ENCODE measurements at regions not wholly inside any gene's neighbourhood (a gene's known extent, or its start where the extent isn't known, plus 50 kb on each side); places are given as distances from the start of the nearest gene placed in this dataset.
A peak's percentile ranks its signal among the peaks of the same experiment; 100 is the strongest.

DNA sequence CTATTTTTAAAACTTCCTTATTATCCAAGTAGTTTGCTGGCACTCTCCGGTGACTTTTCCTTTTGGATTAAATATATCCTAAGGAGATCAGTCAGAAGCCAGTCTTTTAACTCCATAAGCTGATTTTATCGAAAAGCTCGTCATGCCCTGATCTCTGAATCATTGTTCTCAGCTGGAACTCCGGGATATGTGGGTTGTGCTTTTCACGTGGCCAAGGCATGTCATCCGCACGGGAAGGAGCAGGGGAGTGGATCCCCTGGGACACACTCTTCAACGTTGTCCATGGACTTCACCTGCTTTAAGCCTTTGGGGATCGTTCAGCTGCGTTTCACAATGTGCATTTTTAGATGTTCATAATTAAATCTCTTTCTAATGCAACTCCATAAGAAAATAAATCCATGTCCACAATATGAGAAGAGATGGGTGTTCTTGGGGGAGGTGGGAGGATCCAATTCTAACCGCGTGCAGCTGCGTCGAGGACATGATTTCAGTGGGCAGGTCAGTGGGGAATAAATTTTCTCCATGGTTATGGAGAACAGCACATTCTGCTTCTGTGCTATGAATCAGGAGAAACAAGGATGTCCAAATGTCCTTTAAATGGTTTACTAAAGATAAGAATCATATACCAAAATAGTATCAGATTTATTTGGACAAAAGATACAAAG, 229.5 kb upstream of the ADARB2 start:
- Mint-ChIP-seq H3K9me3 (ENCODE audit: low read depth) (no peaks in the 10 kb centered on the region), H3K27me3 (peaks cover 3% of the 10 kb centered on the region), H3K4me3 (ENCODE audit: low read depth) (no peak overlapping the region), H3K36me3 (ENCODE audit: insufficient read depth) (no peaks in the 10 kb centered on the region), H3K27ac (no peak overlapping the region), H3K4me1 (ENCODE audit: low read depth) (no peaks in the 10 kb centered on the region)
- no peak for DNase-seq (ENCODE audit: low spot score, unreplicated experiment)
- TF ChIP-seq, protein P1, sequence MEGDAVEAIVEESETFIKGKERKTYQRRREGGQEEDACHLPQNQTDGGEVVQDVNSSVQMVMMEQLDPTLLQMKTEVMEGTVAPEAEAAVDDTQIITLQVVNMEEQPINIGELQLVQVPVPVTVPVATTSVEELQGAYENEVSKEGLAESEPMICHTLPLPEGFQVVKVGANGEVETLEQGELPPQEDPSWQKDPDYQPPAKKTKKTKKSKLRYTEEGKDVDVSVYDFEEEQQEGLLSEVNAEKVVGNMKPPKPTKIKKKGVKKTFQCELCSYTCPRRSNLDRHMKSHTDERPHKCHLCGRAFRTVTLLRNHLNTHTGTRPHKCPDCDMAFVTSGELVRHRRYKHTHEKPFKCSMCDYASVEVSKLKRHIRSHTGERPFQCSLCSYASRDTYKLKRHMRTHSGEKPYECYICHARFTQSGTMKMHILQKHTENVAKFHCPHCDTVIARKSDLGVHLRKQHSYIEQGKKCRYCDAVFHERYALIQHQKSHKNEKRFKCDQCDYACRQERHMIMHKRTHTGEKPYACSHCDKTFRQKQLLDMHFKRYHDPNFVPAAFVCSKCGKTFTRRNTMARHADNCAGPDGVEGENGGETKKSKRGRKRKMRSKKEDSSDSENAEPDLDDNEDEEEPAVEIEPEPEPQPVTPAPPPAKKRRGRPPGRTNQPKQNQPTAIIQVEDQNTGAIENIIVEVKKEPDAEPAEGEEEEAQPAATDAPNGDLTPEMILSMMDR (IDR thresholded peaks at IDR 0.05; ENCODE audit: unreplicated experiment): no peak

DNA sequence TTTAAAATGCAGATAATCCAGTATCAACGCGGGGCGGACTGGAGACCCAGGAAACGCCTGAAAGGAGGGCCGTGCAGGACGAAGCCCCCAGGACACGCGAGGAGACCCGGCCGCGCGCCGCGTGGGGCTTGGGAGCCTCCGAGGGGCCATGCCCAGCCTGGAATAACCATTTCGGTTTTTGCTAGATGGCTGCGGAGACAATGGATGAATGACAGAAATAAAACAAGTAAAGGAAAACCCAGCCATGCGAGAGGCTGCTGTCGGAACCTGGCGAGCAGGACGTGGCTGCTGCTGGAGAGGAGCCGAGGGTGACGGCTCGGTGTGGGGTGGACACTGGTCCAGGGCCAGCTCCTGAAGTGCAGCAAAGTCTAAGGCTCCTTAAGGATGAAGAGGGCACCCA, 227.2 kb upstream of the ADARB2 start:
- DNase-seq (ENCODE audit: low spot score, unreplicated experiment): no peak
- H3K27me3 Mint-ChIP-seq: no peaks in the 10 kb centered on the region
- no peaks in the 10 kb centered on the region for H3K9me3 Mint-ChIP-seq (ENCODE audit: low read depth)
- no peaks in the 10 kb centered on the region for H3K4me1 Mint-ChIP-seq (ENCODE audit: low read depth)
- H3K27ac Mint-ChIP-seq: no peak overlapping the region
- no peaks in the 10 kb centered on the region for H3K36me3 Mint-ChIP-seq (ENCODE audit: insufficient read depth)
- TF ChIP-seq, protein P1 (IDR thresholded peaks at IDR 0.05; ENCODE audit: unreplicated experiment): no peak
- H3K4me3 Mint-ChIP-seq (ENCODE audit: low read depth): no peak overlapping the region

DNA sequence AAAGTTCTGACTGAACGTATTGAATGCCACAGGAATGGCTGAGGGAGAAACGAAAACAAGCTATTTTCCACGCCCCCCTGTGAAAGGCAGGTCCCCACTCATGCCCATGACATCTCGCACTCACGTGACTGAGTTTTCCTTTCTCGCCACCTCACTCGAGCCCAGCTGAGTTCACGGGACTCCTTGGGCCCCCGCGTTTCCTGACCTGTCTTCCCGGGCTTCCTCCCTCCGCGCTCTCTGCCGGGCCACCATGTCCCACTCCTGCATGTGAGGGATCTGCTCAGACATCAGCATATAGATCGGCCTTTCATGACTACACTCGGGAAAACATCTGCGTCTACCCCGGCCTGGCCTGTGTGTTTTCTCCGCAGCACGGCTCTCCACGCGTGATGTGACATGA, 226.0 kb upstream of the ADARB2 start:
- Mint-ChIP-seq H3K27me3 (no peaks in the 10 kb centered on the region), H3K9me3 (ENCODE audit: low read depth) (no peaks in the 10 kb centered on the region), H3K27ac (no peak overlapping the region), H3K4me1 (ENCODE audit: low read depth) (no peaks in the 10 kb centered on the region), H3K36me3 (ENCODE audit: insufficient read depth) (no peaks in the 10 kb centered on the region), H3K4me3 (ENCODE audit: low read depth) (no peak overlapping the region)
- TF ChIP-seq, protein P1 (IDR thresholded peaks at IDR 0.05; ENCODE audit: unreplicated experiment): no peak
- DNase-seq (ENCODE audit: low spot score, unreplicated experiment): no peak

DNA sequence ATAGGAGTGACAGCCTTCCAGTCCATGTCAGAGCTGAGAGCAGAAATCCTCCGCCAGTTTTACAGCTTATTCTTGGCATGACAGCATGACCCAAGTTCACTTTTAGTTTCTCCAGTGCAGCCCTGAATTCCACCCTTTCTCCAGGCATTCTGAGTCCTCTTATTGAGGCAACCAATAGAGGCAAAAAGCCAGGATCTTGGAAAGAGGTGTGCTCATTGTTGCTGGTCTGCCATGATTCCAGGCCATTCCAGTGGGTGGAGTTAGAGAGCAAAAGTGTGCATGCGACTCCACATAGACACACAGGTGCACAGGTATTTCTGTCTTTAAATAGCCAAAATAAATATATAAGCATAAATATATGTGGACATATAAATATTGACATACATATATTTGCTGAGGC, 224.7 kb upstream of the ADARB2 start:
- no peaks in the 10 kb centered on the region for H3K9me3 Mint-ChIP-seq (ENCODE audit: low read depth)
- H3K27me3 Mint-ChIP-seq: no peaks in the 10 kb centered on the region
- no peak overlapping the region for H3K27ac Mint-ChIP-seq
- DNase-seq (ENCODE audit: low spot score, unreplicated experiment): no peak
- H3K4me1 Mint-ChIP-seq (ENCODE audit: low read depth): no peaks in the 10 kb centered on the region
- H3K36me3 Mint-ChIP-seq (ENCODE audit: insufficient read depth): no peaks in the 10 kb centered on the region
- TF ChIP-seq, protein P1 (IDR thresholded peaks at IDR 0.05; ENCODE audit: unreplicated experiment): peak; percentile 32
- no peak overlapping the region for H3K4me3 Mint-ChIP-seq (ENCODE audit: low read depth)

DNA sequence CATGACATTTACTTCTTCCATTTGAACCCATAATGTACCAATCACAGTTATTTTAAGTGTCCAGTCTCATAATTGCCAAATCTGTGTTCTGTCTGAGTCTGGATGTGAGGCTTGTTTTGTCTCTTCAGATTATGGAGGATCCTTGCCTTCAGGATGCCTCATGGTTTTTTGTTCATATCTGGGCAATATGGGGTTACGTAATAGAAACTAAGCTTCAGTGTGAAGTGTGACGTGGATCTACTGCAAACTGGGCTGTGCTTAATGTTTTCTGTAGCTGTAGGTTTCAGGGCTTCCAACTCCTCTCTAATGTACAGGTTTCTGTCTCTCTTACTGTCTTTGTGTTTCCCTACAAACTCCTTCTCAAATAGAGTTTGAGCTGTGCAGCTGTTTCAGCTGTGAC, 223.7 kb upstream of the ADARB2 start:
- Mint-ChIP-seq H3K27ac (no peak overlapping the region), H3K4me3 (ENCODE audit: low read depth) (no peak overlapping the region), H3K36me3 (ENCODE audit: insufficient read depth) (no peaks in the 10 kb centered on the region), H3K4me1 (ENCODE audit: low read depth) (no peaks in the 10 kb centered on the region), H3K27me3 (no peaks in the 10 kb centered on the region), H3K9me3 (ENCODE audit: low read depth) (no peaks in the 10 kb centered on the region)
- TF ChIP-seq, protein P1 (IDR thresholded peaks at IDR 0.05; ENCODE audit: unreplicated experiment): no peak
- DNase-seq (ENCODE audit: low spot score, unreplicated experiment): no peak
